Stimulated activated naive CD8-positive, alpha-beta T cell treated with anti-CD3 and anti-CD28 coated beads, Interleukin-15, amount 100 ng/mL, for 72 hours (primary cell): ENCODE measurements at regions not wholly inside any gene's neighbourhood (a gene's known extent, or its start where the extent isn't known, plus 50 kb on each side); places are given as distances from the start of the nearest gene placed in this dataset.

Source experiments
- ATAC-seq: fragments of 150-1000 bp; cut with Tn5 transposase; 2 replicates; pipeline ENCODE4 v1.10.0; 2021; ENCODE audit warnings: mild to moderate bottlenecking, moderate library complexity
- DNase-seq, 2 donors: peaks; one replicate each; pipeline ENCODE4 v3.0.0; 2021 to 2022
- H3K27ac Mint-ChIP-seq, 2 donors: one replicate each; pipeline ENCODE4 v1.8.0; 2022; ENCODE audit warnings: mild to moderate bottlenecking in 2 of 2, mixed read lengths in 2 of 2, moderate library complexity in 2 of 2
- H3K27me3 Mint-ChIP-seq: one replicate; pipeline ENCODE4 v1.8.0; 2022; ENCODE audit warnings: mixed read lengths
- H3K4me1 Mint-ChIP-seq: one replicate; pipeline ENCODE4 v1.8.0; 2022; ENCODE audit warnings: mild to moderate bottlenecking, mixed read lengths
- H3K4me3 Mint-ChIP-seq, 2 donors: one replicate each; pipeline ENCODE4 v1.8.0; 2022; ENCODE audit warnings: mild to moderate bottlenecking in 2 of 2, mixed read lengths in 2 of 2, moderate library complexity in 1 of 2
- H3K9me3 Mint-ChIP-seq, 2 donors: one replicate each; pipeline ENCODE4 v1.8.0; 2022; ENCODE audit warnings: mixed read lengths in 2 of 2

GRCh38 chr2:150303281-150303680 is 184.2 kb downstream of the RND3 start:
- Mint-ChIP-seq H3K27me3 (no peaks in the 10 kb centered on the region), H3K4me1 (no peaks in the 10 kb centered on the region), H3K9me3 (peaks cover 12 to 18% of the 10 kb centered on the region in 2 donors), H3K4me3 (no peak overlapping the region), H3K27ac (no peak overlapping the region)
- ATAC-seq (no peak), DNase-seq (no peak)

GRCh38 chr2:150298571-150299305 is 188.7 kb downstream of the RND3 start:
- H3K4me3 Mint-ChIP-seq = no peak overlapping the region
- DNase-seq (no peak), ATAC-seq (no peak)
- H3K27ac Mint-ChIP-seq = no peak overlapping the region
- H3K27me3 Mint-ChIP-seq = no peaks in the 10 kb centered on the region
- no peaks in the 10 kb centered on the region for H3K4me1 Mint-ChIP-seq
- H3K9me3 Mint-ChIP-seq = peaks cover 10 to 12% of the 10 kb centered on the region in 2 donors

DNA sequence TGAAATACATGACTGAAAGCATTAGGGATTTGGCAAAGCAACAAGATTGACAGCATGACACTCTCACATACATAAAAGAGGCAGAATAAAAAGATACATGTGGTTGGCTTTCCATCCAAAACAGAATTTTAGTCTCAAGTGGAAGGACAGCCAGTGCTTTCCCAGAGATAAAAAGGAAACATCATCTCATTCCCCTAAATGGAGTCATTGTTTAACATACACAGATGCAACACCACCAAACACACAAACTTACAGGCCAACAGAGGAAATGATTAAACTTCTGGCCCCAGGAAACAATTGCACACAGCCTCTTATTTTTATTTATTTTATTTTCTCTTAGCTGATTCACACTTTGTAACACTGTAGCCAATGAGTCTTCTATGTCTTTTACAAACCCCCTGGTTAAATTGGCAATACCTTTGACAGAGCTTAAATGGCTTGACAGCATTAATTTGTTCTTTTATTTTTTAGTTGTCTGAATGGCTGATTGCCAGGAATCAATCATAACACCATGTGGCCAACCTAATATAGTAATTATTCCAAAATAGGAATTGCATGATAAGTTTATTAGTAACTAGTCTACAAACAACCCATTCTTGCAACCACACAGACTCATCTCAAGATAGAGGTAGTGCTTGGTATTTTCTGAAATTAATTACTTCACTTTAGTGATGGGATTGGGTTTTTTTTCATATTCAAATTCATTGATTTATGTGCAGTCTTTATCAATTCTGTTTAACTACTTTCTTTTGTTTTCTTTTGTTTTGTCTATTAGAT is 190.5 kb downstream of the RND3 start:
- Mint-ChIP-seq H3K27me3 (no peaks in the 10 kb centered on the region), H3K4me1 (no peaks in the 10 kb centered on the region), H3K9me3 (peaks cover 0 to 4% of the 10 kb centered on the region in 2 donors), H3K4me3 (no peak overlapping the region), H3K27ac (no peak overlapping the region)
- DNase-seq = no peak
- no peak for ATAC-seq

DNA sequence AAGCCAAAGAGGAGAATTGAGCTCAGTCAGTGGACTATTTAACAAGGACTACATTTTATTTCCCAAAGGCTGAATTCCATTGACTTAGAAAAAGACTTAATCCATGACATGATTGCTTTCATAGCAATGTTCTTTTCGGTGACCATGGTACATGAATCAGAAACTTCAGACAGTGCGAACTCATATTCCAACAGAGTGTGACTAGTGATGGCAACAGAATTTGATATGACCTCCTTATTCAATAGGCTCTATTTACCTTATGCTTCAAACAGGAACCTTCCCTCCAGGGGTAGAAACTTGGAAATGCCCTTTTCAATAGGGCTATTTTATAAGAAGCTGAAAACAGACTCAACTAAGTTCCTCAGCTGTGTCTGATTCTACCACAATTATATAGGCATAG is 191.9 kb downstream of the RND3 start:
- Mint-ChIP-seq H3K9me3 (peaks cover 0 to 4% of the 10 kb centered on the region in 2 donors), H3K4me1 (no peaks in the 10 kb centered on the region), H3K27me3 (no peaks in the 10 kb centered on the region), H3K27ac (no peak overlapping the region), H3K4me3 (no peak overlapping the region)
- ATAC-seq (no peak), DNase-seq (no peak)

GRCh38 chr2:150293771-150294170 is 193.7 kb downstream of the RND3 start:
- no peaks in the 10 kb centered on the region for H3K4me1 Mint-ChIP-seq
- no peak for ATAC-seq

DNA sequence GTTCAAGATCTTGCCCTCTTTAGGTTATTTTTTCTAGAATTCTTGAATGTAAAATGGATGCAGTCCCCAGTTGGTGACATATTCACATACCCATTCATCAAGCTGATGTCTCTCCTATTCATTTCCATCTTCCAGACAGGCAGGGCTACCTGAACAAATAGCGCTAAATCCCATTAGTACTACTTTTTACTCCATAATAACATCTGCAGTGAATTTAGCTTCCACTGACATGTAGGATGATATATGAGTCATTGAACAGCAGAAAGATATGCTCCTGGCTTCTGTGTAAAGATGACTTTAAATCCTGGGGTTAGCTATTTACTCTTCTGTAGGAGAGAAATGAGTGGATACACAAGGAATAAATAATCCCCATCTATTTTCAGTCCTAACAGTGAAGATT is 194.7 kb downstream of the RND3 start:
- no peak overlapping the region for H3K27ac Mint-ChIP-seq
- H3K27me3 Mint-ChIP-seq = no peaks in the 10 kb centered on the region
- no peaks in the 10 kb centered on the region for H3K9me3 Mint-ChIP-seq
- DNase-seq (no peak), ATAC-seq (no peak)
- no peak overlapping the region for H3K4me3 Mint-ChIP-seq
- no peaks in the 10 kb centered on the region for H3K4me1 Mint-ChIP-seq

More at GRCh38 chr2:150293771-150294170, 193.7 kb downstream of the RND3 start:
- DNase-seq = no peak
- Mint-ChIP-seq H3K4me3 (no peak overlapping the region), H3K9me3 (no peaks in the 10 kb centered on the region), H3K27ac (no peak overlapping the region), H3K27me3 (no peaks in the 10 kb centered on the region)

GRCh38 chr2:150292192-150292591 is 195.3 kb downstream of the RND3 start:
- no peak overlapping the region for H3K27ac Mint-ChIP-seq
- no peaks in the 10 kb centered on the region for H3K27me3 Mint-ChIP-seq
- DNase-seq (no peak), ATAC-seq (no peak)
- H3K9me3 Mint-ChIP-seq = no peaks in the 10 kb centered on the region
- H3K4me1 Mint-ChIP-seq = no peaks in the 10 kb centered on the region
- H3K4me3 Mint-ChIP-seq = no peak overlapping the region

DNA sequence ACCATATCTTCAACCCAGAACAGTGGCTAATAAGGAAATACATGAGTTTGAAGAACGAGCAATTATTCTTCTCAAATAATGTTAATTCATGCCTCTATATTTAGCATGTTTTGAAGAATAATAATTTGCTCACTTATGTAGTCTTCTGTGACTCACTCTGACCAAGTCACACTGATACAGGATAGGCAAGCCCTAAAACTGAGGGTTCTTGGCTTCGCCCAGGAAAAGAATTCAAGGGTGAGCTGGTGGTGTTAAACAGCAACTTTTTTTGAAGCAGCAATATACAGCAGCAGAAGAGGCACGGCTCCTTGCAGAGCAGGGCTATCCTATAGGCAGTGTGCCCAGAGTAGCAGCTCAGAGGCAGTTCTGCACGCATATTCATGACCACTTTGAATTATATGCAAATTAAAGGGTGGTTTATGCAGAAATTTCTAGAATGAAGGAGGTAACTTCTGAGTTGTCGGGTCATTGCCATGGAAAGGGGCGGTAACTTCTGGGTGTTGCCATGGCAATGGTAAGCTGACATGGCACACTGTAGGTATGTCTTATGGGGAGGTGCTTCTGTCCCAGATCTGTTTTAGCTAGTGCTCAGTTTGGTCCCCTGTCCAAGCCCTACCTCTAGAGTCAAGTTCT is 200.6 kb downstream of the RND3 start:
- ATAC-seq = no peak
- H3K4me3 Mint-ChIP-seq = no peak overlapping the region

GRCh38 chr2:150284116-150284515 is 203.4 kb downstream of the RND3 start:
- ATAC-seq (no peak), DNase-seq (no peak)
- Mint-ChIP-seq H3K4me1 (no peaks in the 10 kb centered on the region), H3K27ac (no peak overlapping the region), H3K27me3 (no peaks in the 10 kb centered on the region), H3K9me3 (peaks cover 12 to 13% of the 10 kb centered on the region in 2 donors), H3K4me3 (no peak overlapping the region)

More for the DNA sequence above, 200.6 kb downstream of the RND3 start:
- Mint-ChIP-seq H3K27ac (no peak overlapping the region), H3K9me3 (peaks cover 0 to 7% of the 10 kb centered on the region in 2 donors), H3K27me3 (no peaks in the 10 kb centered on the region), H3K4me1 (no peaks in the 10 kb centered on the region)
- DNase-seq = no peak

DNA sequence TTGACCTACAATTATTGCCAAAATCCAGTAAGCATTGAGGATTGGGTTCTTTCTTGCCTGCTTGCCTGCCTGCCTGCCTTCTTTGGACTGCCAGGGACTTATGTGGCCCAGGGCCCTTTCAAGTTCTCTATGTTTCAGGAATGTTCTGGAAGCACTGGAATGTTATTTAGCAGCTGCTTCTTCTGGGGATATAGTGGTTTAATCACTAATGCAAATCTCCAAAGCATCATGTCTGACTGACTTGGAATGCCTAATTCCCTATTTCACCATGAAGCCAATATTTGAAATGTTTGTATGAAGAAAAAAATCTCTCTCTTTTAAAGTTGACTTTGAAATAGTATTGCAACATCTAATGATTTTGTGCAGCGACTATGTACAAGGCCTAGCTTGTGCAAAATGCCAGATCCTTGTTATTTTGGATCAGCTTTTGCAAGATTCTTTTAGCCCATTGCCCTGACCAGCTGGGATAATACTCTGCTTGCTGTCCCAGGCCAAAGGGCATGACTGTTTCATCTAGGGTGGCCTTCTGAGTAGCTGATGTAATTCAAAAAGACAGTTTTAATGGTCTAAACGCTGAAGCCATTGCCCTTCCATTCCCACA is 204.6 kb downstream of the RND3 start:
- ATAC-seq (no peak), DNase-seq (no peak)
- Mint-ChIP-seq H3K4me3 (no peak overlapping the region), H3K27me3 (no peaks in the 10 kb centered on the region), H3K27ac (no peak overlapping the region), H3K9me3 (peaks cover 15 to 18% of the 10 kb centered on the region in 2 donors), H3K4me1 (no peaks in the 10 kb centered on the region)

- peaks cover 18 to 22% of the 10 kb centered on the region in 2 donors for H3K9me3 Mint-ChIP-seq
- no peak for DNase-seq
- ATAC-seq = no peak
- no peak overlapping the region for H3K27ac Mint-ChIP-seq
- no peaks in the 10 kb centered on the region for H3K27me3 Mint-ChIP-seq
- no peaks in the 10 kb centered on the region for H3K4me1 Mint-ChIP-seq
- H3K4me3 Mint-ChIP-seq = no peak overlapping the region
Observed at GRCh38 chr2:150282357-150282756, 205.1 kb downstream of the RND3 start.

DNA sequence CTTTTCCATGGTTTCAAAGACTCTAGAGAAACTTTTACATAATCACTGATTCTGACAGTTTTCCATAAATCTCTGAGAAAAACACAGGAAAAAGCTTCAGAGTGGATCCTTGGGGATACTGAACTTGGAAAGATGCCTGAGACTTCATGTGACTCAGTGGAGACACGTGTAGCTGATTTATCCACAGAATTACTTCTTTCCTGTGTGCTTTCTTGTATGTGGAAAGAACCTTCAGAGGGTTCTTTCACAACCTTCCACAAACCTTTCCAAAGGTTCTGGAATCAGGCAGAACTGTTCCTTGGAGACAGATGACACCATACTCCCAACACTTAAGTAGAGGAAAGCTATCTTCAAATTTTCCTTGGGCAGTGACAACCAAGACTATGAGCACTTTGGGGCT is 207.2 kb downstream of the RND3 start:
- no peak overlapping the region for H3K27ac Mint-ChIP-seq
- no peak for ATAC-seq
- H3K9me3 Mint-ChIP-seq = peaks cover 23 to 37% of the 10 kb centered on the region in 2 donors
- no peak for DNase-seq
- no peaks in the 10 kb centered on the region for H3K4me1 Mint-ChIP-seq
- no peak overlapping the region for H3K4me3 Mint-ChIP-seq
- H3K27me3 Mint-ChIP-seq = no peaks in the 10 kb centered on the region

GRCh38 chr2:150279686-150280085 is 207.8 kb downstream of the RND3 start:
- Mint-ChIP-seq H3K4me3 (no peak overlapping the region), H3K9me3 (peaks cover 23 to 37% of the 10 kb centered on the region in 2 donors), H3K27me3 (no peaks in the 10 kb centered on the region), H3K27ac (no peak overlapping the region), H3K4me1 (no peaks in the 10 kb centered on the region)
- ATAC-seq = no peak
- no peak for DNase-seq

DNA sequence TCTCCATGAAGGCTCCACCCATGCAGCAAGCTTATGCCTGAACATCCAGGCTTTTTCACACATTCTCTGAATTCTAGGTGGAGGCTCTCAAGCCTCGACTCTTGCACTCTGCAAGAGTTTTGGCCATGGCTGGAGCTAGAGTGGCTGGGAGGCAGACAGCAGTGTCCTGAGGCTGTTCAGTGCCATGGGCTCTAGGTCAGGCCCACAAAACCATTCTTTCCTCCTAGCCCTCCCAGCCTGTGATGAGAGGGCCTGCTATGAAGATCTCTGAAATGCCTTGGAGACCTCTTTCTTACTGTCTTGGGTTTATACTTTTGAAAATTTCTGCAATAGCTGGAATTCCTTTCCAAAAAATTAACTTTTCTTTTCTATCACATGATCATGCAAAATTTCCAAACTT is 210.7 kb downstream of the RND3 start:
- H3K9me3 Mint-ChIP-seq = peaks cover 16 to 37% of the 10 kb centered on the region in 2 donors

GRCh38 chr2:150274108-150274507 is 213.4 kb downstream of the RND3 start:
- Mint-ChIP-seq H3K4me1 (no peaks in the 10 kb centered on the region), H3K9me3 (peaks cover 10 to 25% of the 10 kb centered on the region in 2 donors), H3K27ac (no peak overlapping the region), H3K27me3 (no peaks in the 10 kb centered on the region), H3K4me3 (no peak overlapping the region)
- DNase-seq = no peak
- ATAC-seq = no peak

More for the DNA sequence above, 210.7 kb downstream of the RND3 start:
- H3K27me3 Mint-ChIP-seq = no peaks in the 10 kb centered on the region
- DNase-seq (no peak), ATAC-seq (no peak)
- H3K4me1 Mint-ChIP-seq = no peaks in the 10 kb centered on the region
- no peak overlapping the region for H3K27ac Mint-ChIP-seq
- no peak overlapping the region for H3K4me3 Mint-ChIP-seq
